ENCODE measurements at regions not wholly inside any gene's neighbourhood (a gene's known extent, or its start where the extent isn't known, plus 50 kb on each side); places are given as distances from the start of the nearest gene placed in this dataset.

- TF ChIP-seq CTCF (IDR thresholded peaks at IDR 0.05) (no peak), MXI1 (IDR thresholded peaks at IDR 0.05; ENCODE audit: low read depth, low read length) (no peak), GABPA (IDR thresholded peaks at IDR 0.05; ENCODE audit: low read depth) (no peak), SIN3A (IDR thresholded peaks at IDR 0.05; ENCODE audit: borderline replicate concordance, low read depth, low read length) (no peak), ZBTB33 (IDR thresholded peaks at IDR 0.05; ENCODE audit: borderline replicate concordance, low read depth) (no peak), JUND (IDR thresholded peaks at IDR 0.05) (no peak), RCOR1 (IDR thresholded peaks at IDR 0.05; ENCODE audit: low read length) (no peak), GATA2 (CRISPR knock-in tag; IDR thresholded peaks at IDR 0.05) (no peak), NRF1 (IDR thresholded peaks at IDR 0.05; ENCODE audit: low read depth, low read length) (no peak), NFIC (IDR thresholded peaks at IDR 0.05; ENCODE audit: borderline replicate concordance) (no peak), REST (IDR thresholded peaks at IDR 0.05; ENCODE audit: low read depth, low read length) (no peak), MAX (IDR thresholded peaks at IDR 0.05; ENCODE audit: low read depth) (no peak)
Measured at GRCh38 chr2:36294316-36294721, 61.3 kb upstream of the CRIM1 start.

Measured in SK-N-SH (cell line).